ENCODE measurements at regions not wholly inside any gene's neighbourhood (a gene's known extent, or its start where the extent isn't known, plus 50 kb on each side); places are given as distances from the start of the nearest gene placed in this dataset.

- Histone ChIP-seq H3K4me1 (ENCODE audit: control insufficient read depth in 1 of 2, insufficient read depth in 2 of 2, low read length in 2 of 2) (no peaks in the 10 kb centered on the region), H3K27ac (ENCODE audit: low read length) (no peak overlapping the region), H3K27me3 (ENCODE audit: low read depth, low read length) (no peaks in the 10 kb centered on the region), H3K4me3 (ENCODE audit: low read depth in 1 of 2, low read length in 2 of 2) (no peak overlapping the region), H3K9me3 (ENCODE audit: control insufficient read depth in 1 of 2, low read length in 2 of 2) (no peaks in the 10 kb centered on the region), H3K36me3 (ENCODE audit: control insufficient read depth in 1 of 2, insufficient read depth in 2 of 2, low read length in 2 of 2) (no peaks in the 10 kb centered on the region)
These were observed 1185.3 kb downstream of the JRKL start for GRCh38 chr11:97574976-97575665.

GRCh38 chr11:97607291-97608000 is 1217.6 kb downstream of the JRKL start:
- H3K4me1 ChIP-seq (ENCODE audit: control insufficient read depth in 1 of 2, insufficient read depth in 2 of 2, low read length in 2 of 2): no peaks in the 10 kb centered on the region
- H3K27ac ChIP-seq (ENCODE audit: low read length): no peak overlapping the region
- H3K27me3 ChIP-seq (ENCODE audit: low read depth, low read length): no peaks in the 10 kb centered on the region
- H3K4me3 ChIP-seq (ENCODE audit: low read depth in 1 of 2, low read length in 2 of 2): no peak overlapping the region
- peaks cover 0 to 16% of the 10 kb centered on the region in 2 donors for H3K9me3 ChIP-seq (ENCODE audit: control insufficient read depth in 1 of 2, low read length in 2 of 2)
- no peaks in the 10 kb centered on the region for H3K36me3 ChIP-seq (ENCODE audit: control insufficient read depth in 1 of 2, insufficient read depth in 2 of 2, low read length in 2 of 2)

- Histone ChIP-seq H3K36me3 (ENCODE audit: control insufficient read depth in 1 of 2, insufficient read depth in 2 of 2, low read length in 2 of 2) (no peaks in the 10 kb centered on the region), H3K4me1 (ENCODE audit: control insufficient read depth in 1 of 2, insufficient read depth in 2 of 2, low read length in 2 of 2) (no peaks in the 10 kb centered on the region), H3K4me3 (ENCODE audit: low read depth in 1 of 2, low read length in 2 of 2) (no peak overlapping the region), H3K27me3 (ENCODE audit: low read depth, low read length) (no peaks in the 10 kb centered on the region), H3K9me3 (ENCODE audit: control insufficient read depth in 1 of 2, low read length in 2 of 2) (peaks cover 0 to 16% of the 10 kb centered on the region in 2 donors), H3K27ac (ENCODE audit: low read length) (no peak overlapping the region)
These were observed 1220.2 kb downstream of the JRKL start for GRCh38 chr11:97610000-97610399.

GRCh38 chr11:97610854-97611253 is 1221.0 kb downstream of the JRKL start:
- Histone ChIP-seq H3K4me3 (ENCODE audit: low read depth in 1 of 2, low read length in 2 of 2) (no peak overlapping the region), H3K27me3 (ENCODE audit: low read depth, low read length) (no peaks in the 10 kb centered on the region), H3K4me1 (ENCODE audit: control insufficient read depth in 1 of 2, insufficient read depth in 2 of 2, low read length in 2 of 2) (no peaks in the 10 kb centered on the region), H3K9me3 (ENCODE audit: control insufficient read depth in 1 of 2, low read length in 2 of 2) (peaks cover 0 to 16% of the 10 kb centered on the region in 2 donors), H3K36me3 (ENCODE audit: control insufficient read depth in 1 of 2, insufficient read depth in 2 of 2, low read length in 2 of 2) (no peaks in the 10 kb centered on the region), H3K27ac (ENCODE audit: low read length) (no peak overlapping the region)

GRCh38 chr11:97611345-97611744 is 1221.5 kb downstream of the JRKL start:
- H3K36me3 ChIP-seq (ENCODE audit: control insufficient read depth in 1 of 2, insufficient read depth in 2 of 2, low read length in 2 of 2): no peaks in the 10 kb centered on the region
- H3K4me3 ChIP-seq (ENCODE audit: low read depth in 1 of 2, low read length in 2 of 2): no peak overlapping the region
- no peaks in the 10 kb centered on the region for H3K4me1 ChIP-seq (ENCODE audit: control insufficient read depth in 1 of 2, insufficient read depth in 2 of 2, low read length in 2 of 2)
- peaks cover 0 to 16% of the 10 kb centered on the region in 2 donors for H3K9me3 ChIP-seq (ENCODE audit: control insufficient read depth in 1 of 2, low read length in 2 of 2)
- H3K27ac ChIP-seq (ENCODE audit: low read length): no peak overlapping the region
- H3K27me3 ChIP-seq (ENCODE audit: low read depth, low read length): no peaks in the 10 kb centered on the region

GRCh38 chr11:97614606-97615005 is 1224.8 kb downstream of the JRKL start:
- no peak overlapping the region for H3K4me3 ChIP-seq (ENCODE audit: low read depth in 1 of 2, low read length in 2 of 2)
- no peaks in the 10 kb centered on the region for H3K4me1 ChIP-seq (ENCODE audit: control insufficient read depth in 1 of 2, insufficient read depth in 2 of 2, low read length in 2 of 2)
- peaks cover 0 to 21% of the 10 kb centered on the region in 2 donors for H3K9me3 ChIP-seq (ENCODE audit: control insufficient read depth in 1 of 2, low read length in 2 of 2)
- no peaks in the 10 kb centered on the region for H3K36me3 ChIP-seq (ENCODE audit: control insufficient read depth in 1 of 2, insufficient read depth in 2 of 2, low read length in 2 of 2)
- H3K27ac ChIP-seq (ENCODE audit: low read length): no peak overlapping the region
- no peaks in the 10 kb centered on the region for H3K27me3 ChIP-seq (ENCODE audit: low read depth, low read length)

- peaks cover 0 to 21% of the 10 kb centered on the region in 2 donors for H3K9me3 ChIP-seq (ENCODE audit: control insufficient read depth in 1 of 2, low read length in 2 of 2)
- no peak overlapping the region for H3K27ac ChIP-seq (ENCODE audit: low read length)
- H3K36me3 ChIP-seq (ENCODE audit: control insufficient read depth in 1 of 2, insufficient read depth in 2 of 2, low read length in 2 of 2): no peaks in the 10 kb centered on the region
- H3K4me1 ChIP-seq (ENCODE audit: control insufficient read depth in 1 of 2, insufficient read depth in 2 of 2, low read length in 2 of 2): no peaks in the 10 kb centered on the region
- no peaks in the 10 kb centered on the region for H3K27me3 ChIP-seq (ENCODE audit: low read depth, low read length)
- no peak overlapping the region for H3K4me3 ChIP-seq (ENCODE audit: low read depth in 1 of 2, low read length in 2 of 2)
These were observed 1225.7 kb downstream of the JRKL start for GRCh38 chr11:97615546-97615945.

GRCh38 chr11:97617031-97617430 is 1227.2 kb downstream of the JRKL start:
- H3K36me3 ChIP-seq (ENCODE audit: control insufficient read depth in 1 of 2, insufficient read depth in 2 of 2, low read length in 2 of 2): no peaks in the 10 kb centered on the region
- H3K27me3 ChIP-seq (ENCODE audit: low read depth, low read length): no peaks in the 10 kb centered on the region
- H3K27ac ChIP-seq (ENCODE audit: low read length): no peak overlapping the region
- H3K9me3 ChIP-seq (ENCODE audit: control insufficient read depth in 1 of 2, low read length in 2 of 2): peaks cover 0 to 12% of the 10 kb centered on the region in 2 donors
- no peaks in the 10 kb centered on the region for H3K4me1 ChIP-seq (ENCODE audit: control insufficient read depth in 1 of 2, insufficient read depth in 2 of 2, low read length in 2 of 2)
- H3K4me3 ChIP-seq (ENCODE audit: low read depth in 1 of 2, low read length in 2 of 2): no peak overlapping the region

- Histone ChIP-seq H3K4me3 (ENCODE audit: low read depth in 1 of 2, low read length in 2 of 2) (no peak overlapping the region), H3K27ac (ENCODE audit: low read length) (no peak overlapping the region), H3K36me3 (ENCODE audit: control insufficient read depth in 1 of 2, insufficient read depth in 2 of 2, low read length in 2 of 2) (no peaks in the 10 kb centered on the region), H3K4me1 (ENCODE audit: control insufficient read depth in 1 of 2, insufficient read depth in 2 of 2, low read length in 2 of 2) (no peaks in the 10 kb centered on the region), H3K9me3 (ENCODE audit: control insufficient read depth in 1 of 2, low read length in 2 of 2) (peaks cover 0 to 12% of the 10 kb centered on the region in 2 donors), H3K27me3 (ENCODE audit: low read depth, low read length) (no peaks in the 10 kb centered on the region)
These were observed 1230.2 kb downstream of the JRKL start for GRCh38 chr11:97620007-97620406.

GRCh38 chr11:97621282-97621681 is 1231.5 kb downstream of the JRKL start:
- H3K9me3 ChIP-seq (ENCODE audit: control insufficient read depth in 1 of 2, low read length in 2 of 2): peaks cover 0 to 12% of the 10 kb centered on the region in 2 donors
- no peak overlapping the region for H3K4me3 ChIP-seq (ENCODE audit: low read depth in 1 of 2, low read length in 2 of 2)
- H3K27ac ChIP-seq (ENCODE audit: low read length): no peak overlapping the region
- no peaks in the 10 kb centered on the region for H3K36me3 ChIP-seq (ENCODE audit: control insufficient read depth in 1 of 2, insufficient read depth in 2 of 2, low read length in 2 of 2)
- H3K27me3 ChIP-seq (ENCODE audit: low read depth, low read length): no peaks in the 10 kb centered on the region
- no peaks in the 10 kb centered on the region for H3K4me1 ChIP-seq (ENCODE audit: control insufficient read depth in 1 of 2, insufficient read depth in 2 of 2, low read length in 2 of 2)

GRCh38 chr11:97622795-97623194 is 1233.0 kb downstream of the JRKL start:
- Histone ChIP-seq H3K4me1 (ENCODE audit: control insufficient read depth in 1 of 2, insufficient read depth in 2 of 2, low read length in 2 of 2) (no peaks in the 10 kb centered on the region), H3K27ac (ENCODE audit: low read length) (no peak overlapping the region), H3K36me3 (ENCODE audit: control insufficient read depth in 1 of 2, insufficient read depth in 2 of 2, low read length in 2 of 2) (no peaks in the 10 kb centered on the region), H3K9me3 (ENCODE audit: control insufficient read depth in 1 of 2, low read length in 2 of 2) (peaks cover 0 to 2% of the 10 kb centered on the region in 2 donors), H3K4me3 (ENCODE audit: low read depth in 1 of 2, low read length in 2 of 2) (no peak overlapping the region), H3K27me3 (ENCODE audit: low read depth, low read length) (no peaks in the 10 kb centered on the region)

Data from muscle layer of duodenum (tissue), 2 donors.